Keratinocyte (primary cell): ENCODE measurements at regions not wholly inside any gene's neighbourhood (a gene's known extent, or its start where the extent isn't known, plus 50 kb on each side); places are given as distances from the start of the nearest gene placed in this dataset.

Experiments used
- DNase-seq: peaks from one replicate; pipeline ENCODE4 v3.0.0-alpha.2; 2011; ENCODE audit warnings: low read depth, missing footprints, low spot score
- FAIRE-seq: peaks from 2 replicates; lab custom pipeline; 2011; peaks lifted over from hg19 to GRCh38; lab: Jason Lieb, UNC
- H2AFZ ChIP-seq: 2 replicates; pipeline ENCODE4 v1.6.0; 2012; ENCODE audit warnings: low read length, control low read depth, inconsistent platforms; ENCODE audit not compliant: control insufficient read depth
- H3K27ac ChIP-seq: 2 replicates; pipeline ENCODE4 v1.5.1; 2011; ENCODE audit warnings: low read length; ENCODE audit not compliant: control insufficient read depth, insufficient read depth
- H3K27me3 ChIP-seq: 3 replicates; pipeline ENCODE4 v1.6.0; 2011; ENCODE audit warnings: low read length; ENCODE audit not compliant: control insufficient read depth, insufficient read depth; ENCODE audit errors: extremely low read depth
- H3K36me3 ChIP-seq, 2 experiments: 2 replicates in 1 of 2; 3 replicates in 1 of 2; pipeline ENCODE4 v1.5.1; 2011; ENCODE audit warnings: low read length in 2 of 2, mild to moderate bottlenecking in 1 of 2; ENCODE audit not compliant: control insufficient read depth in 2 of 2, insufficient read depth in 2 of 2; ENCODE audit errors: extremely low read depth in 1 of 2
- H3K4me1 ChIP-seq: 3 replicates; pipeline ENCODE4 v1.5.1; 2011; ENCODE audit warnings: low read length; ENCODE audit not compliant: control insufficient read depth, insufficient read depth; ENCODE audit errors: extremely low read depth
- H3K4me2 ChIP-seq: 3 replicates; pipeline ENCODE4 v1.6.0; 2011; ENCODE audit warnings: low read depth, low read length; ENCODE audit not compliant: control insufficient read depth, insufficient read depth; ENCODE audit errors: extremely low read depth
- H3K4me3 ChIP-seq, 3 experiments: fragments of 200-600 bp in 1 of 3; sonication (generic) in 1 of 3; 2 replicates in 2 of 3; 3 replicates in 1 of 3; pipeline ENCODE4 v1.5.1; 2011 to 2016; ENCODE audit warnings: low read length in 3 of 3, mild to moderate bottlenecking in 3 of 3, control low read depth in 2 of 3, inconsistent platforms in 1 of 3, low read depth in 1 of 3, mixed read lengths in 1 of 3, mixed run types in 1 of 3, moderate library complexity in 1 of 3; ENCODE audit not compliant: control insufficient read depth in 2 of 3, insufficient read depth in 2 of 3; ENCODE audit errors: extremely low read depth in 1 of 3
- H3K79me2 ChIP-seq: 2 replicates; pipeline ENCODE4 v1.6.0; 2012; ENCODE audit warnings: low read length; ENCODE audit not compliant: control insufficient read depth, insufficient read depth
- H3K9ac ChIP-seq: 3 replicates; pipeline ENCODE4 v1.6.0; 2011; ENCODE audit warnings: low read length; ENCODE audit not compliant: control insufficient read depth, insufficient read depth; ENCODE audit errors: extremely low read depth
- H3K9me1 ChIP-seq: 3 replicates; pipeline ENCODE4 v1.6.0; 2011; ENCODE audit warnings: low read length; ENCODE audit not compliant: control insufficient read depth, insufficient read depth; ENCODE audit errors: extremely low read depth
- H3K9me3 ChIP-seq: 2 replicates; pipeline ENCODE4 v1.5.1; 2012; ENCODE audit warnings: low read depth, low read length; ENCODE audit not compliant: control insufficient read depth
- H4K20me1 ChIP-seq: 3 replicates; pipeline ENCODE4 v1.6.0; 2011; ENCODE audit warnings: low read length; ENCODE audit not compliant: control insufficient read depth, insufficient read depth; ENCODE audit errors: extremely low read depth
- CTCF ChIP-seq, 3 experiments: IDR thresholded peaks in 1 of 3; conservative IDR thresholded peaks in 1 of 3; optimal IDR thresholded peaks in 1 of 3; 2 replicates in 2 of 3; 3 replicates in 1 of 3; pipeline versions ENCODE3 to v1.5.1; 2011; ENCODE audit warnings: low read length in 3 of 3, mild to moderate bottlenecking in 3 of 3, moderate library complexity in 2 of 3, control low read depth in 1 of 3, inconsistent platforms in 1 of 3; ENCODE audit not compliant: insufficient read depth in 2 of 3; ENCODE audit errors: extremely low read depth in 1 of 3
- EZH2 ChIP-seq: IDR thresholded peaks from one replicate; pipeline ENCODE4 v1.6.1; 2012; ENCODE audit warnings: inconsistent platforms, mild to moderate bottlenecking, low read length, moderate library complexity
- dilution Hi-C: fragments of 300-500 bp; cut with MboI; formaldehyde crosslinking; loops from one replicate; pipeline ENCODE4 v1.7.0; 2020; ENCODE audit warnings: low sequenced_read_pairs; ENCODE audit not compliant: extremely low pct_ligation_motif_present

- no peak overlapping the region for H3K4me3 ChIP-seq
- FAIRE-seq, result no peak
- no peak overlapping the region for H3K4me2 ChIP-seq
- H3K27ac ChIP-seq, result no peak overlapping the region
- TF ChIP-seq EZH2, result no peak
- TF ChIP-seq CTCF (optimal IDR thresholded peaks at IDR 0.05 in 1 of 3, IDR thresholded peaks at IDR 0.05 in 1 of 3, conservative IDR thresholded peaks at IDR 0.05 in 1 of 3; ENCODE audit: extremely low read depth in 1 of 3, insufficient read depth in 2 of 3, low read length in 3 of 3), result no peak
- H3K4me1 ChIP-seq, result peaks cover 8% of the 10 kb centered on the region
- dilution Hi-C loops, result no loop called here
- H3K36me3 ChIP-seq, result no peaks in the 10 kb centered on the region
- H4K20me1 ChIP-seq, result no peaks in the 10 kb centered on the region
- H3K79me2 ChIP-seq, result no peaks in the 10 kb centered on the region
- no peaks in the 10 kb centered on the region for H3K27me3 ChIP-seq
- no peak overlapping the region for H3K9ac ChIP-seq
- no peaks in the 10 kb centered on the region for H3K9me1 ChIP-seq
- no peak overlapping the region for H2AFZ ChIP-seq
- no peak for DNase-seq
- H3K9me3 ChIP-seq, result no peaks in the 10 kb centered on the region
These were observed 180.2 kb upstream of the RUNX1 start for GRCh38 chr21:35229290-35229689.

GRCh38 chr21:35227786-35228185, 178.7 kb upstream of the RUNX1 start:
- H3K9me1 ChIP-seq, result no peaks in the 10 kb centered on the region
- H3K79me2 ChIP-seq, result no peaks in the 10 kb centered on the region
- FAIRE-seq (no peak), DNase-seq (no peak)
- H3K4me3 ChIP-seq, result no peak overlapping the region
- H4K20me1 ChIP-seq, result no peaks in the 10 kb centered on the region
- TF ChIP-seq CTCF (optimal IDR thresholded peaks at IDR 0.05 in 1 of 3, IDR thresholded peaks at IDR 0.05 in 1 of 3, conservative IDR thresholded peaks at IDR 0.05 in 1 of 3; ENCODE audit: extremely low read depth in 1 of 3, insufficient read depth in 2 of 3, low read length in 3 of 3), result no peak
- TF ChIP-seq EZH2, result no peak
- no peaks in the 10 kb centered on the region for H3K9me3 ChIP-seq
- no peaks in the 10 kb centered on the region for H3K27me3 ChIP-seq
- no peak overlapping the region for H3K9ac ChIP-seq
- no peaks in the 10 kb centered on the region for H3K36me3 ChIP-seq
- no peak overlapping the region for H3K27ac ChIP-seq
- peaks cover 8% of the 10 kb centered on the region for H3K4me1 ChIP-seq
- dilution Hi-C loops, result no loop called here
- no peak overlapping the region for H3K4me2 ChIP-seq
- no peak overlapping the region for H2AFZ ChIP-seq
